Nephron (organoid): ENCODE measurements at regions not wholly inside any gene's neighbourhood (a gene's known extent, or its start where the extent isn't known, plus 50 kb on each side); places are given as distances from the start of the nearest gene placed in this dataset.
A peak's percentile ranks its signal among the peaks of the same experiment; 100 is the strongest.

Experiments used
- H3K27ac Mint-ChIP-seq, 3 experiments: 2 replicates each; pipeline ENCODE4 v1.8.0; 2020; ENCODE audit warnings: mixed read lengths in 3 of 3, mild to moderate bottlenecking in 2 of 3, moderate library complexity in 1 of 3
- H3K27me3 Mint-ChIP-seq: 2 replicates; pipeline ENCODE4 v1.8.0; 2021; ENCODE audit warnings: low read depth, mild to moderate bottlenecking, moderate library complexity, mixed read lengths
- H3K36me3 Mint-ChIP-seq: 2 replicates; pipeline ENCODE4 v1.8.0; 2020; ENCODE audit warnings: low read depth, mixed read lengths
- H3K4me1 Mint-ChIP-seq: 2 replicates; pipeline ENCODE4 v1.8.0; 2020; ENCODE audit warnings: mixed read lengths
- H3K4me3 Mint-ChIP-seq, 3 experiments: 2 replicates each; pipeline ENCODE4 v1.8.0; 2020; ENCODE audit warnings: mild to moderate bottlenecking in 3 of 3, mixed read lengths in 3 of 3, moderate library complexity in 2 of 3
- H3K9me3 Mint-ChIP-seq: 2 replicates; pipeline ENCODE4 v1.8.0; 2020; ENCODE audit warnings: mixed read lengths
- TF ChIP-seq, protein P1 (sequence below), 3 experiments: fragments of 200-600 bp; sonication (generic); IDR thresholded peaks; one replicate each; pipeline ENCODE4 v1.5.0; 2021; ENCODE audit warnings: antibody characterized with exemption in 3 of 3; ENCODE audit not compliant: unreplicated experiment in 3 of 3

DNA sequence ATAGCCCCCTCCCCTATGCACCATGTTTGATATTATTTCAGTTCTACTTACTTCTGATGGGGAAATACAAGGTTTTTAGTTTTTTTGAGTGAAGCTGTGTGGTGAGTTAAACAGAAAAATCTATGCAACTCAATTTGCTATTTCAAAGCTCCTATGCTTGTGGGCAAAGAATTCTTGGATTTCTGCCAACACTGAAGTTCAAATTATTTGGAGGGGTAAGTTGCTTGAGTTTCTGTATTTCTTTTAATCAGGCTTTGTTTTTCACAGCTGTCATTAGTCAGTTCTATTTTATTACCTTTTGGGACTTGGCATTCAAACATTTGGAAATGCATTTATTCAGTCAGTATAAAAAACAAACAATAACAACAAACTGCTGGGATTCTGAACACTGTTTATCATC lies 407.5 kb upstream of the MGAT4C start:
- H3K36me3 Mint-ChIP-seq = no peaks in the 10 kb centered on the region

DNA sequence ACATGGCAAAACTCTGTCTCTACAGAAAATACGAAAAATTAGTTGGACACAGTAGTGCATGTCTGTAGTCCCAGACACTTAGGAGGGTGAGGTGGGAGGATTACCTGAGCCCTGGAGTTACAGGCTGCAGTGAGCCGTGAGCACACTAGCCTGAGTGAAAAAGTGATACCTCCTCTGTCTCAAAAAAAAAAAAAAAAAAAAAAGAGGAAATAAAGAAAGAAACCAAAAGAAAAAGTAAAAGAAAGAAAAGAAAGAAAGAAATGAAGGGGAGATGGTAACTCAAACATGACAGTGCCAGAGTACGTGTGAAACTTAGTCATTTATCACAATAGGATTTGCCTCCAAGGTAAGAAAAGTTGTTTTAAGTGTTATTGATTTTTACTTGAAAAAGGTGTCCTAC lies 407.0 kb upstream of the MGAT4C start:
- H3K27ac Mint-ChIP-seq = no peak overlapping the region
- no peak overlapping the region for H3K4me3 Mint-ChIP-seq
- H3K27me3 Mint-ChIP-seq = no peaks in the 10 kb centered on the region
- no peaks in the 10 kb centered on the region for H3K9me3 Mint-ChIP-seq
- H3K36me3 Mint-ChIP-seq = no peaks in the 10 kb centered on the region
- TF ChIP-seq, protein P1, sequence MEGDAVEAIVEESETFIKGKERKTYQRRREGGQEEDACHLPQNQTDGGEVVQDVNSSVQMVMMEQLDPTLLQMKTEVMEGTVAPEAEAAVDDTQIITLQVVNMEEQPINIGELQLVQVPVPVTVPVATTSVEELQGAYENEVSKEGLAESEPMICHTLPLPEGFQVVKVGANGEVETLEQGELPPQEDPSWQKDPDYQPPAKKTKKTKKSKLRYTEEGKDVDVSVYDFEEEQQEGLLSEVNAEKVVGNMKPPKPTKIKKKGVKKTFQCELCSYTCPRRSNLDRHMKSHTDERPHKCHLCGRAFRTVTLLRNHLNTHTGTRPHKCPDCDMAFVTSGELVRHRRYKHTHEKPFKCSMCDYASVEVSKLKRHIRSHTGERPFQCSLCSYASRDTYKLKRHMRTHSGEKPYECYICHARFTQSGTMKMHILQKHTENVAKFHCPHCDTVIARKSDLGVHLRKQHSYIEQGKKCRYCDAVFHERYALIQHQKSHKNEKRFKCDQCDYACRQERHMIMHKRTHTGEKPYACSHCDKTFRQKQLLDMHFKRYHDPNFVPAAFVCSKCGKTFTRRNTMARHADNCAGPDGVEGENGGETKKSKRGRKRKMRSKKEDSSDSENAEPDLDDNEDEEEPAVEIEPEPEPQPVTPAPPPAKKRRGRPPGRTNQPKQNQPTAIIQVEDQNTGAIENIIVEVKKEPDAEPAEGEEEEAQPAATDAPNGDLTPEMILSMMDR (IDR thresholded peaks at IDR 0.05; ENCODE audit: unreplicated experiment in 3 of 3) = no peak
- peaks cover 5% of the 10 kb centered on the region for H3K4me1 Mint-ChIP-seq

More for the DNA sequence above, 407.5 kb upstream of the MGAT4C start:
- H3K9me3 Mint-ChIP-seq = no peaks in the 10 kb centered on the region
- H3K4me1 Mint-ChIP-seq = peaks cover 5% of the 10 kb centered on the region
- H3K4me3 Mint-ChIP-seq = no peak overlapping the region
- TF ChIP-seq, protein P1 (IDR thresholded peaks at IDR 0.05; ENCODE audit: unreplicated experiment in 3 of 3) = no peak
- peak overlapping the region in 1 of 3 experiments; percentile 14 for H3K27ac Mint-ChIP-seq
- no peaks in the 10 kb centered on the region for H3K27me3 Mint-ChIP-seq

DNA sequence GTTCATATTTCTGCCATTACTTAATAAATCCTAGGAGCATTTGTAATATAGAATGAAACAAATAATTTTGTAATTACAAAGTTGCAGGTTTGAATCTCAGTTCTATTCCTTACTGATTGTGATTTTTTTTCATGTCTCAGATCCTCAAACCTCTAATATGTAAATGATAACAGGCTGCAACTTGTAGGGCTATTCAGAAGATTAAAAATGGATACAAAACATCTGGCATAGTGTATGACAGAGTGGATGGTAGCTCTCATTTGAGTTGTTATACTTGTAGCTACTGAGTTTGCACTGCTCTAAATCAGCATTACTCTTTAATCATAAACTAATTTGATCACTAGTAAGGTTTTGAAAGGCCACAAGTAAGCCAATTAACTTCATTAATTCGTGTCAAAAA lies 406.3 kb upstream of the MGAT4C start:
- Mint-ChIP-seq H3K27ac (no peak overlapping the region), H3K36me3 (no peaks in the 10 kb centered on the region), H3K4me3 (no peak overlapping the region), H3K9me3 (no peaks in the 10 kb centered on the region), H3K27me3 (no peaks in the 10 kb centered on the region), H3K4me1 (peaks cover 5% of the 10 kb centered on the region)
- TF ChIP-seq, protein P1 (IDR thresholded peaks at IDR 0.05; ENCODE audit: unreplicated experiment in 3 of 3) = no peak

DNA sequence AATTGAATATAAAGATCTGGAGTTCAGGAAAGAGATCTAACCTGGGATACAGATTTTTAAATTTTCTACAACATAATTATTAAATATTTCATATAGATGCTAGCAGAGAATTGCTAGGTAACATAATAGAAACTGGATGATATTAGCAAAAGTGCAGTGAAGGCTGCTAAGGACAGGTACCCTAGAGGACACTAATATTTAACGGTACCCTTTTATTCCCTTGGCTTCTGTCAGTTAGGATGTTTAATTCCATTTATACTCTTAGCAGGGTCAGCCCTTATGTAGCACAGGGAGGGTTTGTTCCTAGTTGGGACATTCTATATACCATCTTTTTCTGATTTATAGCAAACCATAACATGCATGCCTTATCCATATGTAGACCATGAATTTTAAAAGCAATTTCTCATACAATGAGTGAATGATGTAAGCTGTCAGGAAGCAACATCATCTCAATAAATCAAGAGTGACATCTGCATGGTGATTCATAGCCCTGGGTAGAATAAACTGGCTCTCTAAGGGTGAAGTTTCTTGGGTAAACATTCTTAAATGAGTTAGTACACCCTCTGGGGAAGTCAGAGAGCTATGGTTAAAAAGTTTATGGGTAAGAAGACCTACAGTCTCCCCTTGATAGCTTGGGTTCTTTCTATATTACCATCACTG lies 404.4 kb upstream of the MGAT4C start:
- Mint-ChIP-seq H3K4me1 (peaks cover 5% of the 10 kb centered on the region), H3K27ac (peak overlapping the region in 1 of 3 experiments; percentile 10), H3K9me3 (no peaks in the 10 kb centered on the region), H3K27me3 (no peaks in the 10 kb centered on the region), H3K36me3 (no peaks in the 10 kb centered on the region), H3K4me3 (no peak overlapping the region)
- TF ChIP-seq, protein P1 (IDR thresholded peaks at IDR 0.05; ENCODE audit: unreplicated experiment in 3 of 3) = no peak

DNA sequence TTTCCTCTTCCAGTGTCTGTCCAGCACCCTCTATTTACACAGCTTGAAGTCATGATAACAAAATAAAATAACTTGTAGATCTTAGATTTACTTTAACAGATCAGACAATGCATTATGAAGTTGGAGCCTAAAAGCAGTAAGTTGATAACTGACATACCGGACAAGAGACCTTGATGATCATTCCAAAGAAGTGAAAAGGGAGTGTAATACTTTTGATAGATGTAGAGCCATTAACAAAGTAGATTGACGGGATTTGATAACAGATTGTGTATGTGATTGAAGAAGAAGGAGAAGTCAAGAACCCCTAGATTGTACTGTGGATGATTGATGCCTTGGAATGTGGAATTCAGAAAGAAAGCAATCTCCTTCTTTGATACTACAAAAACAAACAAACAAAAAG lies 403.8 kb upstream of the MGAT4C start:
- peaks cover 5% of the 10 kb centered on the region for H3K4me1 Mint-ChIP-seq
- TF ChIP-seq, protein P1 (IDR thresholded peaks at IDR 0.05; ENCODE audit: unreplicated experiment in 3 of 3) = no peak
- H3K27me3 Mint-ChIP-seq = no peaks in the 10 kb centered on the region
- no peaks in the 10 kb centered on the region for H3K36me3 Mint-ChIP-seq
- peak overlapping the region in 1 of 3 experiments; percentile 11 for H3K27ac Mint-ChIP-seq
- H3K9me3 Mint-ChIP-seq = no peaks in the 10 kb centered on the region
- H3K4me3 Mint-ChIP-seq = no peak overlapping the region

DNA sequence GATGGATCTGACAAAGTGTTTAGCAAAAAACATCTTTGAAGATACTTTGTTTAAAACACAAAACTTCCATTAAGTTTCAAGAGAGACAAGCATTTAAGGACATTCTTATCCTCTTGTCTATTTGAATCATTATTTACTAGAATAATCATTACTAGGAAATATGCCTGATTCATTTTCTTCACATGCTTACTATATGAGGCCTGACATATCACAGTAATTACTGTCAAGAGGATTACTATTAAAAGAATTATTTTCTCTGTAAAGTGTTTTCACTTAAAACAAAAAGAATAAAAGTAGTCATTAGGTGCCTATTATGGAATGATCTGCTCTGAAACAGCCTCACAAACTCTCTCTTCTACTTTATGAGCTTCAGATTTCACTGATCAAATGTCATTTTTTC lies 402.1 kb upstream of the MGAT4C start:
- H3K27ac Mint-ChIP-seq = no peak overlapping the region
- H3K4me1 Mint-ChIP-seq = no peaks in the 10 kb centered on the region
- TF ChIP-seq, protein P1 (IDR thresholded peaks at IDR 0.05; ENCODE audit: unreplicated experiment in 3 of 3) = no peak
- no peaks in the 10 kb centered on the region for H3K36me3 Mint-ChIP-seq
- H3K27me3 Mint-ChIP-seq = no peaks in the 10 kb centered on the region
- no peaks in the 10 kb centered on the region for H3K9me3 Mint-ChIP-seq
- H3K4me3 Mint-ChIP-seq = no peak overlapping the region
